GM19328 (cell line): ENCODE measurements at regions not wholly inside any gene's neighbourhood (a gene's known extent, or its start where the extent isn't known, plus 50 kb on each side); places are given as distances from the start of the nearest gene placed in this dataset.
A peak's percentile ranks its signal among the peaks of the same experiment; 100 is the strongest.

Source experiments
- ATAC-seq: cut with Tn5 transposase; IDR thresholded peaks from one replicate; pipeline ENCODE4 v1.9.1; 2021; ENCODE audit warnings: mild to moderate bottlenecking, moderate library complexity; ENCODE audit not compliant: unreplicated experiment

GRCh38 chr5:14019768-14020290, 75.3 kb upstream of the DNAH5 start:
- ATAC-seq = no peak

DNA sequence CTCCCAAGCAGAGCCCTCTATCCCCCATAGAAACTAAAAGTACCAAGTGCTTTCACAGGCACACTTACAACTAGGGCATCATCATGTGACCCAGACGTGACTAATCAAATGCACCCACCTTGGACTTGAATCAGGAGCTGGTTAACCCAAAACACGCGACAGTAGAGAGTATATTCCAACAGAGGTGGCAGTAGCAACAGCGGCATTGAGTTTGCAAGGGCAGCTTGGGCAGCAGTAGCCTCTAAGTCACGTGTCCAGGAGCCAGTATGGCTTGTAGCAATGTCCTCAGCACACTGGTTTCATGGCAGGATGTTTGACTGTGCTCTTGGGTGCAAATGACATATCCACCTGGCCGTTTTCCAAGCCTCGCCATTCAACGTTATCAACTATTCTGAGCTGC, 73.4 kb upstream of the DNAH5 start:
- ATAC-seq = no peak

DNA sequence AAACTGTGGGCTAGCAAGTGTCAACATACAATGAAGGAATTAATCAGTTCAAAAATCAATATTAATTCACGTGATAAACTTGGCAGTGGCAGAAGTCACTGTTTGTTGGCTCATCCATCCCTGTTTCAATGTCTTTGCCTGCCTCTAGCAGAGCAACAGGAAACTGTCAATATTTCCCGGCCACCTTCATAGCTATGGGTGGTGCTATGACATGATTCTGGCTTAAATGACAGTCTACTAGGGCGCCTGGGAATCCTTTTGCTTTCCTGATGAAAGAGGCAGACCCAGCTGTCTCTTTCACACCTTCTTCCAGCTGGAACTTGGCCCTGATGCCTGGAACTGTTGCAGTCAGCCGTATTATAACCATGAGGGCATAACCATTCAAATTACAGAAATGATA, 72.1 kb upstream of the DNAH5 start:
- no peak for ATAC-seq

DNA sequence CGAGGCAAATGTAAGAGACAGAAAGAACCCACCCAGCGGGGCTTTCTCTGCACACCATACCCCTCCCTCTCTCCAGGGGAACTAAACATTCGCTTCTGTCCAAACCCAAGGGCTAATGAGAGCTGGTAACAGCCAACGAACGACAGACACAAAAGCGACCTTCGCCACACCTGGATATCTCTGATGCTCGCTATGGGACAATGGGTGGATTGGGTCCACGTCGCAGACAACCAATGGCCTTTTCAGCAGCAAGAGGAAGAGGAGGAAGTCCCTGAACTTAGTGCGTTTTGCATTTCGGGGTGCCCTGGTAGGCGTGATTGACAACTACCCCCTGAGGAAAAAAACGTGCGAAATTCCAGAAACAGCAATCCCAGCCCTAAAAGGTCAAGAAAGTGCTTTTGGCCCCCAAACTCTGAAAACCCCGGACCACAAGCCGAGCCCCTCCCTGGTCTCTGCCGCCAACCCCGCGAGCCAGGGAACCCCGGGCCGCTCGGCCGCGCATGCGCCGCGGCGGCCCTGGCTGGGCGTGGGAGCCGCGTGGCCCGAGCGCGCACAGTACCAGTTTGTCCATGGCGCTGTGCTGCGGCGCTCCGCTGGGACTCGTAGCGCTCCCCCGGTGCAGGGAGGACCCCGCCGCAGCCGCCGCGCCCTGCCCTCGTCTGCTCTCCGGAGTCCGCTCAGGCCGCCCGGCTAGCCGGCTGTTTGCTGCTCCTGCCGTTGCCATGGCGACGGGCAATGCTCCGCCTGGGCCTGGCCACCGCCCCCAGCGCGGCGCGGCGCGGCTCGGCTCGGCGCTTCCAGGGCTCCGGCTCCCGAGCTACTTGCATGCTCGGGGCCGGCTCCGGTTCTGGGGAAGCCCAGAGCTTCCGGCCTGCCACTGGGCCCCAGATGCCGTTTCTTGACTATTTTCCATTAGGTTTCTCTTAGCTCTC, 66.9 kb upstream of the DNAH5 start:
- peak; percentile 91 for ATAC-seq

DNA sequence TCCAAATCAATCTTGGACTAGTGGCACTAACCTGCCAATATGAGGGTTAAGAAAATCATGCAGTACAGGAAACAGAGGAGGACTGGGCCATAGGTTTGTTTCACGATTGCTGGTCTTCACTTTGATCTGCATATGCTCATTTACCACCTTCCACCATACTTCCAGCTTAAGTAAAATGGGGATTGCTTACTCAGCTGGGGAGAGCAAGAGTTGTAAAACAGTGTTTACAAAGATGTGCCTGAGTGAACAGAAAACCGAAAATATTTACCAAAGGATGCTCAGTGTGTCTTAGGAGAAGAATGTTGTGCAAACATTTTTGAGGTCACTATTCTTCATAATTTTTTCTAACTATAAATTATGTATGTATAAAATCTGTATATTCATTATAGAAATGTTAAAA, 65.1 kb upstream of the DNAH5 start:
- ATAC-seq = no peak

DNA sequence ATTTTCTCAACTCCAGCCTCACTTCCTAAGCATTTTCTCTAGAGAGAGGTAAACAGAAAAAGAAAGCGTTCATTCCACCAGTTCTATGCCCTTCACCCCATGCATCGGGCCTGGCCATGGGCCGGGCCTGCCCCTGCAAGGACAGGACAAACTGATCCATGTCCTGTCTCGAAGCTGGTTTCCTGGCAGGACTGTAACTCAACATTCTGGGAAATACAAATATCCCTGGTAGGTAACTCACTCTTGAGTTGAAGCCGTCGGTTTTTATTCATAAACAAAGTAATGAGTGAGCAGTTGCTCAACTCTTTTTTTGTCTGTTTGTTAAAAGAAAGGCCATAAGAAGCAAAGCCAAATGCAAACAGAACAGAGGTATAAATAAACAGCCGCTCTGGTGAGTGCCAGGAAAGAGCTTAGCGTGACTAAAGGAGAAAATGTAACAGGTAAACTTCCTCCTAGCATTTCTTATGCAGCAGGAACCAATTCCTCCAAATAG, 64.4 kb upstream of the DNAH5 start:
- no peak for ATAC-seq

DNA sequence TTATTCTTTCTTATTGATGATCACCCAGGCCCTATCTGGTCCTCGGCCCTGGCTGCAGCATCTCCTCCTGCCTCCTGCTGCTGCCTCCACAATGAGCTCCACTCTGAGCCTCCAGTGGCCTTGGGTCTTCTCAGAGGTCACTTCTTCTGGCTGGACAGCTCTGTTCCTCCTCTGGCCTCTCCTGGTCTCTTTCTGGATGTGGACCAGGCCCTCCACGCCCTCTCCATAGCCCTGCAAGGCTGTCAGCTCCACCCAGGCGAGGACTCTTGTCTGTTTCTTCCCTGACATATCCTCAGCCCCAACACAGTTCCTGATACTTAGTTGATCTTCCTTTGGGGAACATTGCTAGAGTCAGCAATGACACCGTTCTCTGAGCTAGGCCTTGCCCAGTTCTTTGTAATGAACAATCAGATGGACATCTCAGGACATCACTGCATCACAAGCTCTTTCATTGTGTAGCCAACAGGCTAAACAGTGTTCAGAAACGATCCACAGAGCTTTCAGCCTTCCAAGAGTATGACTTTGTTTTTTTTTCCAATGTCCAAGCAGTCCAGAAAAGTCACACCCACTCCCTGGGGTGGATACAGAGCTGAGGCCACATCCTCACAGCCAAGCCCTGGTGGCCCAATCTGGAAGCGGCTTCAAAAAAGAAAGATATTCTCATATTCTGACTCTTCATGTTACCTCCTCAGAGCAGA, 62.5 kb upstream of the DNAH5 start:
- no peak for ATAC-seq

DNA sequence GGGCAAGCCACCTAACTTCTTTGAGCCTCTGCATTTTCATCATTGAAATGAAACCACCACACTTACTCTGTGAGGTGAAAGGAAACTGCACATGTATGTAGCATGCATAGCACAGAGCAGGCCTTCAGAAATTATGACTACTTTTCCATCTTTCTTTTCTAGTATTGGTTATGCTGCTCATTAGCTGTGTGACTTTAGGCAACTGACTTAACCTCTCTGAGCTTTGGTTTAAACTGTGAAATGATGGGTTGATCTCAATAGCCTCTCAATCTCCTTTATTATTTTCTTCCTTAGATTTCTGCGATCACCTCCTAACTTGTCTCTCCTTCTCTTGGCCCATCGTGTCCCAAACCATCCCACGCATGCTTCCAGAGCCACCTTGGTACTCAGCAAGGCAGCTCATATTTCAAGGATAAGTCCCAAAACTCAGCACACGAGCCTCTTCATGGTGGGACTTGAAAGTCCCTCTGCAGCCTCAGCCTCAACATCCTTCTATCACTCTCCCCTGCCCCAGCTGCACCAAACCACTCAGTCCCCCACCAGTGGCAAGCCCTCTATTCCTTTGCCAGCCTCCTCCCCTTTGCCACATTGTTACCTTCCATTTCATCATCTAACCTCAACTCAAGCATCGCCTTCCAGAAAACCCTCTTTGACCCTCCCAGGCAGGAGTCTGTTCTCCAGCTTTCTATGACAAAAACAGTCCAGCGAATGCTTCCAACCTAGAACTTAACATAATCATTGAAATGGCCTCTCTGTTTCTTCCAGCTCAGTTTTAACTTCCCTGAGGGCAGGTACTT, 60.3 kb upstream of the DNAH5 start:
- no peak for ATAC-seq

- no peak for ATAC-seq
Observed at GRCh38 chr5:14003936-14004335, 59.4 kb upstream of the DNAH5 start.

DNA sequence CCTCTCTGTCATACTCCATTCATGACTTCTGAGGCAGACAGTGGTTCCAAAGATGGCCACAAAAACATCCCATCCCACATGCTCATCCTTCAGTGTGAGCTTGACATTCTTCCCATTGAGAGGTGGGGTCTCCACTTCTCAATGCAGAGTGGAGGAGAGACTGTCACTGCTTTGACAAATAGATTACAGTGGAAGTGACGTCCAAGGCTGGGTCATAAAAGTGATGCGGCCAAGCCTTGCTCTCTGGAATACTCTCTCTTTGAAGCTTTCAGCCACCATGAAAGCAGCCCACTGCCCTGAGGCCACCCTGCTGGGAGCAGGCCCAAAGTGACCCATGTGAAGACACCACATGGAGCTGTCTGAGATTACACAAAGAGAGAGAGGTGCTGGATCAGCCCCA, 59.0 kb upstream of the DNAH5 start:
- ATAC-seq = no peak

GRCh38 chr5:13998254-13998653, 53.8 kb upstream of the DNAH5 start:
- ATAC-seq = no peak

DNA sequence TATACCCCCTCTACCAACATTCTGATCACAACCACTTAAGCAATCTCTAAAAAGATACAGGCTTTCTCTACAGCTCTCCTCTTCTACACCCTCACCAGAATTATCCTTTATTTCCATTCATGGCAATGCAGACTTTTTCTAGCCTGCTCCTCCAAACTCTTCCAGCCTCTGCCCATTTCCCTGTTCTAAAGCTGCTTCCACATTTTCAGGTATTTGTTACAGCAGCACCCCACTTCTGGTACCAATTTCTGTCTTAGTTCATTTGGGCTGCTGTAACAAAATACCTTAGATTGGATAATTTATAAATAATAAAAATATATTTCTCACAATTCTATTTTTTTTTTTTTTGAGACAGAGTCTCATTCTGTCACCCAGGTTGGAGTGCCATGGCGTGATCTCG, 53.0 kb upstream of the DNAH5 start:
- no peak for ATAC-seq

GRCh38 chr5:13994621-13995253, 50.2 kb upstream of the DNAH5 start:
- peak; percentile 76 for ATAC-seq
